Sigmoid colon (tissue), 4 donors: ENCODE measurements at regions not wholly inside any gene's neighbourhood (a gene's known extent, or its start where the extent isn't known, plus 50 kb on each side); places are given as distances from the start of the nearest gene placed in this dataset.

Source experiments
- CTCF ChIP-seq, 4 experiments: fragments of 450-650 bp in 3 of 4; fragments of 200-600 bp in 1 of 4; IDR thresholded peaks; one replicate each; pipeline ENCODE4 v1.5.1; 2016 to 2019; ENCODE audit warnings: antibody characterized with exemption in 4 of 4, mild to moderate bottlenecking in 3 of 4, moderate library complexity in 2 of 4
- POLR2AphosphoS5 ChIP-seq, 4 donors: sonication (generic); formaldehyde crosslinking; IDR thresholded peaks; one replicate each; pipeline ENCODE4 v1.6.1; 2017; ENCODE audit warnings: antibody characterized with exemption in 4 of 4

DNA sequence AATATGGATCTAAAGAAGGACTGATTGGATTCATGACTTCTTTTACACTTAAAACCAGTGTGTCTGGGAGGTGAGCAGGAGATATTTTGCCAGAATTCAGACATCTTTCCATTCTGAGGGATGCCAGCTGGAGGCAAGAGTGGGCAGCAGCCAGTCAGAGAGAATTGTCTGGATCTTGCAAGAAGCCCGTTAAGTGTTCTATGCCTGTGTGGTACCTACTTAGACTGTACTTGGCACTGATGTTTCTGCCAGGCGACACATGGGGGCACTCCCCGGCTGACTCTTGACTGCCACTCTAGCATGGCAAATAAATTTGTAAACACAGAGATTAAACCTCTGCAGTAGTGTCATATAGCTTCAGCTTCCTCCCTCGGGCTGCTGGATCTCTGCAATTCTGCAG, 247.7 kb downstream of the UTP18 start:
- TF ChIP-seq CTCF (IDR thresholded peaks at IDR 0.05) (no peak), POLR2AphosphoS5 (IDR thresholded peaks at IDR 0.05) (no peak)
